H1 (cell line): ENCODE measurements at regions not wholly inside any gene's neighbourhood (a gene's known extent, or its start where the extent isn't known, plus 50 kb on each side); places are given as distances from the start of the nearest gene placed in this dataset.

ENCODE experiments used
- EGR1 ChIP-seq: IDR thresholded peaks from 2 replicates; pipeline ENCODE4 v1.6.1; 2011; ENCODE audit warnings: low read depth, low read length, borderline replicate concordance
- EZH2 ChIP-seq: fragments of 200-600 bp; sonication (generic); IDR thresholded peaks from 2 replicates; pipeline ENCODE4 v1.7.1; 2012; ENCODE audit warnings: low read depth, mild to moderate bottlenecking, moderate library complexity, low read length, inconsistent platforms; ENCODE audit not compliant: severe bottlenecking
- HDAC2 ChIP-seq, 2 experiments: fragments of 300-600 bp in 1 of 2; sonication (generic) in 1 of 2; IDR thresholded peaks; 2 replicates each; pipeline ENCODE4 v1.6.1; 2011 to 2012; ENCODE audit warnings: low read depth in 2 of 2, low read length in 2 of 2, mild to moderate bottlenecking in 2 of 2, moderate library complexity in 2 of 2, borderline replicate concordance in 1 of 2, inconsistent platforms in 1 of 2
- KDM1A ChIP-seq: fragments of 200-600, 300-600 bp; sonication (generic); IDR thresholded peaks from 2 replicates; pipeline ENCODE4 v1.7.1; 2016; ENCODE audit warnings: mild to moderate bottlenecking, low read length, borderline replicate concordance
- POLR2AphosphoS5 ChIP-seq: IDR thresholded peaks from 2 replicates; pipeline ENCODE4 v1.6.1; 2011; ENCODE audit warnings: low read depth, low read length
- SIN3A ChIP-seq, 2 experiments: IDR thresholded peaks in 1 of 2; conservative IDR thresholded peaks in 1 of 2; 2 replicates each; pipeline ENCODE4 v1.6.1; 2011 to 2012; ENCODE audit warnings: low read length in 2 of 2, improper control_type of control experiment in 1 of 2, low read depth in 1 of 2, mild to moderate bottlenecking in 1 of 2
- SP1 ChIP-seq: IDR thresholded peaks from 2 replicates; pipeline ENCODE4 v1.6.1; 2011; ENCODE audit warnings: low read depth, low read length
- SRF ChIP-seq: IDR thresholded peaks from 2 replicates; pipeline ENCODE4 v1.6.1; 2011; ENCODE audit warnings: mild to moderate bottlenecking, low read depth, low read length, moderate library complexity
- TAF1 ChIP-seq: IDR thresholded peaks from 2 replicates; pipeline ENCODE4 v1.6.1; 2011; ENCODE audit warnings: mild to moderate bottlenecking, low read depth, low read length
- TF ChIP-seq, protein P1 (sequence below), 3 experiments: IDR thresholded peaks; 1 replicate in 2 of 3; 2 replicates in 1 of 3; pipeline versions ENCODE4 v1.5.1 to v1.6.1; 2011; ENCODE audit warnings: low read length in 3 of 3, mild to moderate bottlenecking in 3 of 3, inconsistent platforms in 2 of 3, low read depth in 1 of 3, moderate library complexity in 1 of 3; ENCODE audit not compliant: insufficient read depth in 1 of 3; ENCODE audit errors: control extremely low read depth in 1 of 3

DNA sequence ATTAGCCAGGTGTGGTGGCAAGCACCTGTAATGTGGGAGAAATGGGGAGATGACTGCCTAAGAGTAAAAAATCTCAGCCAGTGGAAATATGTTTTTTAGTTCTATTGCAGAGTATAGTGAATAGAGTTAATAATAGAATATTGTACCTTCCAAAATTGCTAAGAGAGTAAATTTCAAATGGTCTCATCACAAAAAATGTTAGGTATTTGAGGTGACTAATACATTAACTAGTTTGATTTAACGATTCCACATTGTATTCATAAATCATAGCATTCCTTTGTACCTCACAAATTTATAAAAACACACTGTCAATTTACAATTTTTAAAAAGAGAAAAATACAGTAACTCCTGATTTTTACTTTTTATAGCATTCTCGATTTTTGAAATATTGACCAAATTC lies 681.5 kb upstream of the EPHA5 start:
- TF ChIP-seq SRF: no peak
- no peak for TF ChIP-seq POLR2AphosphoS5
- no peak for TF ChIP-seq EZH2
- TF ChIP-seq, protein P1, sequence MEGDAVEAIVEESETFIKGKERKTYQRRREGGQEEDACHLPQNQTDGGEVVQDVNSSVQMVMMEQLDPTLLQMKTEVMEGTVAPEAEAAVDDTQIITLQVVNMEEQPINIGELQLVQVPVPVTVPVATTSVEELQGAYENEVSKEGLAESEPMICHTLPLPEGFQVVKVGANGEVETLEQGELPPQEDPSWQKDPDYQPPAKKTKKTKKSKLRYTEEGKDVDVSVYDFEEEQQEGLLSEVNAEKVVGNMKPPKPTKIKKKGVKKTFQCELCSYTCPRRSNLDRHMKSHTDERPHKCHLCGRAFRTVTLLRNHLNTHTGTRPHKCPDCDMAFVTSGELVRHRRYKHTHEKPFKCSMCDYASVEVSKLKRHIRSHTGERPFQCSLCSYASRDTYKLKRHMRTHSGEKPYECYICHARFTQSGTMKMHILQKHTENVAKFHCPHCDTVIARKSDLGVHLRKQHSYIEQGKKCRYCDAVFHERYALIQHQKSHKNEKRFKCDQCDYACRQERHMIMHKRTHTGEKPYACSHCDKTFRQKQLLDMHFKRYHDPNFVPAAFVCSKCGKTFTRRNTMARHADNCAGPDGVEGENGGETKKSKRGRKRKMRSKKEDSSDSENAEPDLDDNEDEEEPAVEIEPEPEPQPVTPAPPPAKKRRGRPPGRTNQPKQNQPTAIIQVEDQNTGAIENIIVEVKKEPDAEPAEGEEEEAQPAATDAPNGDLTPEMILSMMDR (IDR thresholded peaks at IDR 0.05; ENCODE audit: control extremely low read depth in 1 of 3, insufficient read depth in 1 of 3, low read depth in 1 of 3, low read length in 3 of 3): no peak
- no peak for TF ChIP-seq SIN3A (conservative IDR thresholded peaks at IDR 0.05 in 1 of 2, IDR thresholded peaks at IDR 0.05 in 1 of 2; ENCODE audit: low read depth in 1 of 2, low read length in 2 of 2)
- no peak for TF ChIP-seq SP1
- no peak for TF ChIP-seq TAF1
- no peak for TF ChIP-seq KDM1A
- TF ChIP-seq EGR1: no peak
- TF ChIP-seq HDAC2 (IDR thresholded peaks at IDR 0.05; ENCODE audit: borderline replicate concordance in 1 of 2, low read depth in 2 of 2, low read length in 2 of 2): no peak
